Mesenchymal stem cell (in vitro differentiated cells and primary cell): ENCODE measurements at regions not wholly inside any gene's neighbourhood (a gene's known extent, or its start where the extent isn't known, plus 50 kb on each side); places are given as distances from the start of the nearest gene placed in this dataset.

Source experiments
- DNase-seq: peaks from one replicate; pipeline ENCODE4 v3.0.0-alpha.2; 2013
- H2AFZ ChIP-seq: one replicate; pipeline ENCODE4 v1.6.1; 2013; ENCODE audit warnings: low read depth, mild to moderate bottlenecking, control low read depth, inconsistent platforms, low read length, moderate library complexity
- H2AK5ac ChIP-seq: 2 replicates; pipeline ENCODE4 v1.6.1; 2013; ENCODE audit warnings: low read length, moderate library complexity, mild to moderate bottlenecking, inconsistent platforms; ENCODE audit not compliant: severe bottlenecking
- H2BK120ac ChIP-seq: one replicate; pipeline ENCODE4 v1.6.1; 2013; ENCODE audit warnings: low read depth, mild to moderate bottlenecking, inconsistent platforms, low read length, moderate library complexity
- H2BK12ac ChIP-seq, 2 experiments: one replicate each; pipeline ENCODE4 v1.6.1; 2013; ENCODE audit warnings: inconsistent platforms in 2 of 2, low read length in 2 of 2, mild to moderate bottlenecking in 2 of 2, moderate library complexity in 2 of 2, control low read depth in 1 of 2
- H2BK15ac ChIP-seq: one replicate; pipeline ENCODE4 v1.6.1; 2013; ENCODE audit warnings: mild to moderate bottlenecking, low read depth, inconsistent platforms; ENCODE audit not compliant: poor library complexity, severe bottlenecking
- H2BK5ac ChIP-seq: 2 replicates; pipeline ENCODE4 v1.6.1; 2013; ENCODE audit warnings: low read depth, mild to moderate bottlenecking, low read length, control low read depth, inconsistent platforms; ENCODE audit not compliant: poor library complexity, severe bottlenecking
- H3K14ac ChIP-seq, 2 experiments: one replicate each; pipeline ENCODE4 v1.6.1; 2013; ENCODE audit warnings: inconsistent platforms in 2 of 2, low read length in 2 of 2, control low read depth in 1 of 2, mild to moderate bottlenecking in 1 of 2, moderate library complexity in 1 of 2
- H3K18ac ChIP-seq, 2 experiments: one replicate each; pipeline ENCODE4 v1.6.1; 2013; ENCODE audit warnings: inconsistent platforms in 2 of 2, low read length in 2 of 2, control low read depth in 1 of 2, low read depth in 1 of 2, mild to moderate bottlenecking in 1 of 2
- H3K23ac ChIP-seq, 2 experiments: one replicate each; pipeline ENCODE4 v1.6.1; 2013; ENCODE audit warnings: inconsistent platforms in 2 of 2, low read length in 2 of 2, mild to moderate bottlenecking in 2 of 2, moderate library complexity in 2 of 2, control low read depth in 1 of 2
- H3K27ac ChIP-seq: 2 replicates; pipeline ENCODE4 v1.5.1; 2013; ENCODE audit warnings: mild to moderate bottlenecking, moderate library complexity, low read length, control low read depth, inconsistent platforms; ENCODE audit not compliant: poor library complexity, severe bottlenecking
- H3K27me3 ChIP-seq, 2 experiments: 2 replicates each; pipeline versions ENCODE4 v1.6.1 to v1.7.0; 2013; ENCODE audit warnings: low read length in 2 of 2, mild to moderate bottlenecking in 2 of 2, moderate library complexity in 2 of 2, control low read depth in 1 of 2, inconsistent platforms in 1 of 2; ENCODE audit not compliant: control insufficient read depth in 1 of 2, insufficient read depth in 1 of 2
- H3K36me3 ChIP-seq, 2 experiments: 2 replicates each; pipeline versions ENCODE4 v1.6.1 to v1.7.0; 2013; ENCODE audit warnings: low read length in 2 of 2, control low read depth in 1 of 2, inconsistent platforms in 1 of 2, low read depth in 1 of 2, mild to moderate bottlenecking in 1 of 2; ENCODE audit not compliant: insufficient read depth in 2 of 2, control insufficient read depth in 1 of 2
- H3K4ac ChIP-seq, 2 experiments: one replicate each; pipeline ENCODE4 v1.6.1; 2013; ENCODE audit warnings: inconsistent platforms in 2 of 2, low read length in 2 of 2, mild to moderate bottlenecking in 2 of 2, moderate library complexity in 2 of 2, control low read depth in 1 of 2, low read depth in 1 of 2
- H3K4me1 ChIP-seq: 2 replicates; pipeline ENCODE4 v1.6.1; 2013; ENCODE audit warnings: low read depth, low read length, control low read depth; ENCODE audit not compliant: control insufficient read depth, insufficient read depth
- H3K4me2 ChIP-seq: 2 replicates; pipeline ENCODE4 v1.6.1; 2013; ENCODE audit warnings: low read length, mild to moderate bottlenecking, inconsistent platforms; ENCODE audit not compliant: poor library complexity, severe bottlenecking
- H3K4me3 ChIP-seq, 2 experiments: 2 replicates each; pipeline versions ENCODE4 v1.5.1 to v1.7.0; 2013; ENCODE audit warnings: low read length in 2 of 2, mild to moderate bottlenecking in 2 of 2, control low read depth in 1 of 2, low read depth in 1 of 2; ENCODE audit not compliant: insufficient read depth in 1 of 2
- H3K79me1 ChIP-seq: replicated peaks from 2 replicates; pipeline ENCODE4 v1.6.1; 2013; ENCODE audit warnings: mild to moderate bottlenecking, control low read depth, low read length, inconsistent platforms; ENCODE audit not compliant: poor library complexity, severe bottlenecking
- H3K9ac ChIP-seq: 2 replicates; pipeline ENCODE4 v1.7.0; 2013; ENCODE audit warnings: mild to moderate bottlenecking, low read length, moderate library complexity
- H3K9me3 ChIP-seq: 2 replicates; pipeline ENCODE4 v1.7.0; 2013; ENCODE audit warnings: mild to moderate bottlenecking, low read length; ENCODE audit not compliant: control insufficient read depth
- H4K8ac ChIP-seq: one replicate; pipeline ENCODE4 v1.6.1; 2013; ENCODE audit warnings: inconsistent platforms, mild to moderate bottlenecking, low read length, moderate library complexity
- H4K91ac ChIP-seq: one replicate; pipeline ENCODE4 v1.6.1; 2013; ENCODE audit warnings: mild to moderate bottlenecking, low read length, inconsistent platforms
- WGBS: methylation state at CpG from one replicate; pipeline ENCODE4 v1.1.7; 2013; ENCODE audit warnings: mixed read lengths; 5-methylcytosine and 5-hydroxymethylcytosine counted together

GRCh38 chr10:88023676-88024075 is 160.3 kb downstream of the PTEN start:
- no peak overlapping the region for H4K91ac ChIP-seq
- H2AFZ ChIP-seq, result no peak overlapping the region
- no peak overlapping the region for H3K27ac ChIP-seq
- no peak for DNase-seq
- no peaks in the 10 kb centered on the region for H3K36me3 ChIP-seq
- WGBS, result no CpG with 5 or more reads among the region's 1 CpG
- no peak overlapping the region for H2BK15ac ChIP-seq
- no peak overlapping the region for H3K4me2 ChIP-seq
- H3K18ac ChIP-seq, result no peak overlapping the region
- no peak overlapping the region for H2AK5ac ChIP-seq
- H2BK12ac ChIP-seq, result no peak overlapping the region
- H3K9me3 ChIP-seq, result no peaks in the 10 kb centered on the region
- no peak overlapping the region for H3K4me3 ChIP-seq
- no peak overlapping the region for H3K4ac ChIP-seq
- no peak overlapping the region for H3K14ac ChIP-seq
- no peak overlapping the region for H2BK120ac ChIP-seq
- no peaks in the 10 kb centered on the region for H3K27me3 ChIP-seq
- H3K4me1 ChIP-seq, result peaks cover 1% of the 10 kb centered on the region
- H3K79me1 ChIP-seq, result no peaks in the 10 kb centered on the region
- no peak overlapping the region for H4K8ac ChIP-seq
- no peak overlapping the region for H3K23ac ChIP-seq
- no peak overlapping the region for H2BK5ac ChIP-seq
- H3K9ac ChIP-seq, result no peak overlapping the region

- no peak for DNase-seq
- Histone ChIP-seq H3K4me2 (no peak overlapping the region), H3K36me3 (no peaks in the 10 kb centered on the region), H2BK120ac (no peak overlapping the region), H4K91ac (no peak overlapping the region), H4K8ac (no peak overlapping the region), H3K79me1 (no peaks in the 10 kb centered on the region), H3K4ac (no peak overlapping the region), H3K4me1 (peaks cover 1% of the 10 kb centered on the region), H2AFZ (no peak overlapping the region), H3K27ac (no peak overlapping the region), H3K9ac (no peak overlapping the region), H3K4me3 (no peak overlapping the region), H3K23ac (no peak overlapping the region), H3K9me3 (no peaks in the 10 kb centered on the region), H3K18ac (no peak overlapping the region), H2BK5ac (no peak overlapping the region), H2BK12ac (no peak overlapping the region), H2AK5ac (no peak overlapping the region), H2BK15ac (no peak overlapping the region), H3K27me3 (no peaks in the 10 kb centered on the region), H3K14ac (no peak overlapping the region)
- 100% methylated on average over 3 of the region's 3 CpGs for WGBS
These were observed 162.6 kb downstream of the PTEN start for GRCh38 chr10:88026031-88026430.

- Histone ChIP-seq H4K91ac (no peak overlapping the region), H2BK15ac (no peak overlapping the region), H3K36me3 (no peaks in the 10 kb centered on the region), H2AFZ (peak overlapping the region; percentile 69), H2BK12ac (peak overlapping the region in 1 of 2 experiments; percentile 66), H3K4ac (no peak overlapping the region), H3K27me3 (no peaks in the 10 kb centered on the region), H3K23ac (no peak overlapping the region), H3K4me2 (no peak overlapping the region), H2AK5ac (peak overlapping the region; percentile 47), H3K79me1 (no peaks in the 10 kb centered on the region), H3K9ac (no peak overlapping the region), H2BK120ac (no peak overlapping the region), H3K9me3 (no peaks in the 10 kb centered on the region), H3K14ac (no peak overlapping the region), H3K18ac (no peak overlapping the region), H4K8ac (no peak overlapping the region), H3K4me1 (peaks cover 1% of the 10 kb centered on the region), H2BK5ac (no peak overlapping the region), H3K4me3 (no peak overlapping the region), H3K27ac (no peak overlapping the region)
- 100% methylated on average over 2 of the region's 4 CpGs for WGBS
- DNase-seq, result no peak
These were observed 164.1 kb downstream of the PTEN start for GRCh38 chr10:88027570-88027969.

- H3K9ac ChIP-seq, result no peak overlapping the region
- 92% methylated on average over 1 of the region's 1 CpG for WGBS
- H3K4ac ChIP-seq, result no peak overlapping the region
- no peaks in the 10 kb centered on the region for H3K9me3 ChIP-seq
- no peaks in the 10 kb centered on the region for H3K27me3 ChIP-seq
- H2BK12ac ChIP-seq, result no peak overlapping the region
- no peak overlapping the region for H3K4me2 ChIP-seq
- H3K23ac ChIP-seq, result no peak overlapping the region
- no peak overlapping the region for H3K14ac ChIP-seq
- H2AK5ac ChIP-seq, result no peak overlapping the region
- no peaks in the 10 kb centered on the region for H3K36me3 ChIP-seq
- no peak overlapping the region for H2BK15ac ChIP-seq
- H3K4me3 ChIP-seq, result no peak overlapping the region
- no peak overlapping the region for H4K8ac ChIP-seq
- no peak overlapping the region for H3K18ac ChIP-seq
- H4K91ac ChIP-seq, result no peak overlapping the region
- H3K79me1 ChIP-seq, result no peaks in the 10 kb centered on the region
- no peak for DNase-seq
- no peak overlapping the region for H2BK120ac ChIP-seq
- peaks cover 1% of the 10 kb centered on the region for H3K4me1 ChIP-seq
- H3K27ac ChIP-seq, result no peak overlapping the region
- H2AFZ ChIP-seq, result no peak overlapping the region
- H2BK5ac ChIP-seq, result no peak overlapping the region
These were observed 164.6 kb downstream of the PTEN start for GRCh38 chr10:88028072-88028471.
